Naive thymus-derived CD4-positive, alpha-beta T cell (primary cell): ENCODE measurements at regions not wholly inside any gene's neighbourhood (a gene's known extent, or its start where the extent isn't known, plus 50 kb on each side); places are given as distances from the start of the nearest gene placed in this dataset.
A peak's percentile ranks its signal among the peaks of the same experiment; 100 is the strongest.

ENCODE experiments used
- ATAC-seq: fragments of 150-1000 bp; cut with Tn5 transposase; 2 replicates; pipeline ENCODE4 v1.10.0; 2021; ENCODE audit warnings: mild to moderate bottlenecking, moderate library complexity
- CTCF ChIA-PET: fragments of 350-600 bp; sonication (Branson Sonifier 250); formaldehyde crosslinking; loops from one replicate; lab custom pipeline; 2021; ENCODE audit warnings: antibody characterized with exemption; lab: Charles Lee
- POLR2A ChIA-PET: fragments of 350-600 bp; sonication (Branson Sonifier 250); formaldehyde crosslinking; loops from one replicate; lab custom pipeline; 2021; ENCODE audit warnings: antibody characterized with exemption, inconsistent platforms; lab: Charles Lee
- DNase-seq, 9 donors: peaks; one replicate each; pipeline versions ENCODE4 v3.0.0 to v3.0.0-alpha.2; 2020 to 2022; ENCODE audit warnings: mixed read lengths in 1 of 9
- H3K27ac ChIP-seq: one replicate; pipeline ENCODE4 v1.7.0; 2013; ENCODE audit warnings: mild to moderate bottlenecking, low read depth, low read length, moderate library complexity
- H3K27me3 ChIP-seq, 2 donors: one replicate each; pipeline ENCODE4 v1.7.0; 2013; ENCODE audit warnings: low read length in 2 of 2, mild to moderate bottlenecking in 2 of 2, moderate library complexity in 2 of 2; ENCODE audit not compliant: control insufficient read depth in 2 of 2, insufficient read depth in 2 of 2
- H3K36me3 ChIP-seq, 3 experiments: 1 replicate in 2 of 3; 2 replicates in 1 of 3; pipeline ENCODE4 v1.7.0; 2013; ENCODE audit warnings: low read length in 3 of 3, mild to moderate bottlenecking in 3 of 3, moderate library complexity in 1 of 3; ENCODE audit not compliant: insufficient read depth in 3 of 3, control insufficient read depth in 2 of 3
- H3K4me1 ChIP-seq, 2 donors: one replicate each; pipeline ENCODE4 v1.7.0; 2013; ENCODE audit warnings: low read length in 2 of 2, mild to moderate bottlenecking in 2 of 2, moderate library complexity in 1 of 2; ENCODE audit not compliant: control insufficient read depth in 2 of 2, insufficient read depth in 2 of 2
- H3K4me3 ChIP-seq: 2 replicates; pipeline ENCODE4 v1.7.0; 2013; ENCODE audit warnings: mild to moderate bottlenecking, low read length
- H3K9me3 ChIP-seq, 3 experiments: 1 replicate in 2 of 3; 2 replicates in 1 of 3; pipeline ENCODE4 v1.7.0; 2013; ENCODE audit warnings: low read length in 3 of 3; ENCODE audit not compliant: control insufficient read depth in 2 of 3
- H3K27ac Mint-ChIP-seq, 9 donors: one replicate each; pipeline ENCODE4 v1.8.0; 2020 to 2022; ENCODE audit warnings: mixed read lengths in 9 of 9, mild to moderate bottlenecking in 8 of 9, moderate library complexity in 5 of 9, inconsistent platforms in 2 of 9
- H3K27me3 Mint-ChIP-seq, 5 donors: one replicate each; pipeline ENCODE4 v1.8.0; 2021 to 2022; ENCODE audit warnings: mixed read lengths in 5 of 5, mild to moderate bottlenecking in 1 of 5
- H3K36me3 Mint-ChIP-seq, 5 donors: one replicate each; pipeline ENCODE4 v1.8.0; 2020 to 2022; ENCODE audit warnings: mixed read lengths in 5 of 5, mild to moderate bottlenecking in 3 of 5, inconsistent platforms in 1 of 5
- H3K4me1 Mint-ChIP-seq, 7 donors: one replicate each; pipeline ENCODE4 v1.8.0; 2020 to 2022; ENCODE audit warnings: mixed read lengths in 7 of 7, mild to moderate bottlenecking in 3 of 7, inconsistent platforms in 1 of 7
- H3K4me3 Mint-ChIP-seq, 10 donors: one replicate each; pipeline ENCODE4 v1.8.0; 2020 to 2022; ENCODE audit warnings: mild to moderate bottlenecking in 10 of 10, mixed read lengths in 10 of 10, moderate library complexity in 6 of 10, inconsistent platforms in 2 of 10
- H3K9me3 Mint-ChIP-seq, 11 donors: one replicate each; pipeline ENCODE4 v1.8.0; 2020 to 2022; ENCODE audit warnings: mixed read lengths in 11 of 11, mild to moderate bottlenecking in 4 of 11, inconsistent platforms in 1 of 11, moderate library complexity in 1 of 11
- intact Hi-C, 2 donors: fragments of 100-400 bp; cut with micrococcal nuclease; formaldehyde crosslinking; loops; one replicate each; pipeline ENCODE4 v1.15.1; 2023

DNA sequence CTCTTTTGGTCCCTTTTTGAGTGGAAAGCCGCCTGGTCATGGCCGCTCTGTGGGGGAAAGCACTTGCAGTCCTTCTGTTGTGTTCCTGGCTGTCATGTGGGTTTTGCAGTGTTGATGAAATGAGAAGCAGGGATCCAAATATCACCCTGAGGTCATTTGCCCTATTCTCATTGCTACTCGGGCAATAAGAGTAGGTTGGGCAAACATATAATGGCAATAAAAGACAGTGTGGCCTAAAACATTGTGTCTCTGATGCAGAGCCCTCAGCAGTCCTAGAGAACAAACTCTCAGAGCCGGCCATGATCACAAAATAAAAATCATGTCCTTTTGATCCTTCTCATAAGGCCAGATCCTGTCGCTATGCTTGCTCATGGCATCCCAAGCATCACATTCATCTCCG, 361.1 kb upstream of the KLF4 start:
- H3K4me3 ChIP-seq, result no peak overlapping the region
- H3K27me3 Mint-ChIP-seq, result peaks cover 0 to 6% (median 0%) of the 10 kb centered on the region in 5 donors
- H3K4me3 Mint-ChIP-seq, result no peak overlapping the region
- no peaks in the 10 kb centered on the region for H3K27me3 ChIP-seq
- no peaks in the 10 kb centered on the region for H3K36me3 Mint-ChIP-seq
- POLR2A ChIA-PET, result no interaction called here
- H3K9me3 Mint-ChIP-seq, result peaks cover 0 to 25% (median 10%) of the 10 kb centered on the region in 11 donors
- DNase-seq (no peak), ATAC-seq (no peak)
- H3K4me1 Mint-ChIP-seq, result no peaks in the 10 kb centered on the region
- no peaks in the 10 kb centered on the region for H3K9me3 ChIP-seq
- H3K27ac ChIP-seq, result no peak overlapping the region
- H3K27ac Mint-ChIP-seq, result no peak overlapping the region
- intact Hi-C loops, result no loop called here
- H3K36me3 ChIP-seq, result no peaks in the 10 kb centered on the region
- CTCF ChIA-PET, result no interaction called here
- H3K4me1 ChIP-seq, result no peaks in the 10 kb centered on the region

DNA sequence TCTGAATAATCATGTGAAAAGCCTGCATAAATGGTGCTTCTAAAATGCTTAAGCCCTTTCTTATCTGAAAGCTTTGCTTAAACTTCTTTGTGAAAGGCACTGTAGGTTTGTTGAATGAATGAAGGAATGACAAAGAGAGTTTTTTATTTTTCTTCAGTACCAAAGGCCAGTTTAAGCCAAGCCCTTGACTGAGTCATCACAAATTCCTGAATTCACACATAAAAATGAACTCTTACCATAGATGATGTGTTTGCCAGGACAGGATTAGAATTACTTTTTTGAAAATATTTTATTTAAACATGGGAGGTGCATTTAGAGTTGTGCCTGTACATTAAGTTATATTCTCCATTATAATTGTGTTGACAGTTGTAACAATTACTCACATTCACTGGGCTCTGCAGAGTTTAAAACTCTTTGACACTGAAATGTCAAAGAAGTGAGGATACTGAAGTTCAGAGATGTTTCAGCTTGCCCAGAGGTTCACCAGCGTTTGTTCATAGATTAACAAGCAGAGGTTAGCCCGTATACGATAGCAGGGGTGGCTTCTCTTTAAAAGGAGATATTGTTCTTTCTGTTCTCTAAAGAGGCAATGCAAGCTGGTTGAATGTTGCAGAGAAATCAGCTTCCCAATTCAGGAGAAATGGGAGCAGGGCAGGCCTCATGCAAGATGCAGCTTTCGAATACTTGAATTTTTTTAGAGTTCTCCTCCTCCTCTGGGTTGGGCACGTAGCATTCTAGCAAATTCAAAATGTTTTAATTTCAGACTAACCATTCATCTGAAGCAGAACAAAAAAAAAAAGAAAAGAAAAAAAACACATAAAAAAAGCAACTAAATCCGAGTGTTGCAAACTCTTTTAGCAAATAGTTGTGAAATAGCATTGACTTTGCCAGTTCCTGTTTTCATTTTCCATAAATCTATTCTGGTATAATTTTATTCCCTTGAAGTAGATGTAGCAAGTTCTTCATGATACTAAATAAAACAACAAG, 358.7 kb upstream of the KLF4 start:
- Histone ChIP-seq H3K36me3 (no peaks in the 10 kb centered on the region), H3K4me3 (no peak overlapping the region), H3K4me1 (no peaks in the 10 kb centered on the region), H3K27ac (no peak overlapping the region), H3K9me3 (no peaks in the 10 kb centered on the region), H3K27me3 (no peaks in the 10 kb centered on the region)
- no peak overlapping the region for H3K27ac Mint-ChIP-seq
- H3K4me1 Mint-ChIP-seq, result no peaks in the 10 kb centered on the region
- CTCF ChIA-PET, result no interaction called here
- H3K9me3 Mint-ChIP-seq, result peaks cover 0 to 15% (median 5%) of the 10 kb centered on the region in 11 donors
- H3K27me3 Mint-ChIP-seq, result peaks cover 0 to 6% (median 0%) of the 10 kb centered on the region in 5 donors
- H3K36me3 Mint-ChIP-seq, result no peaks in the 10 kb centered on the region
- H3K4me3 Mint-ChIP-seq, result no peak overlapping the region
- no peak for ATAC-seq
- intact Hi-C loops, result no loop called here
- POLR2A ChIA-PET, result interaction anchor here (0.6 kb wide), 1 partner anchor 32 kb away, joined by 3 read pairs; no protein-coding TSS in a partner anchor
- no peak for DNase-seq

DNA sequence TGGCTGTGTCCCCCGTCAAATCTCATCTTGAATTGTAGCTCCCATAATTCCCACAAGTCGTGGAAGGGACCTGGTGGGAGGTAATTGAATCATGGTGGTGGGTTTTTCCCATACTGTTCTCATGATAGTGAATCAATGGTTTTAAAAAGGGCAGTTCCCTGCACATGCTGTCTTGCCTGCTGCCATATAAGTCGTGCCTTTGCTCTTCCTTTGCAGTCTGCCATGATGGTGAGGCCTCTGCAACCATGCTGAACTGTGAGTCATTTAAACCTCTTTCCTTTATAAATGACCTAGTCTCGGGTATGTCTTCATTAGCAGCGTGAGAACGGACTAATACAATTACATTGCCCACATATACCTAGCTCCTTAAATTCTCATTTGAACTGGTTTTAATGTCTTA, 353.0 kb upstream of the KLF4 start:
- peaks cover 2 to 14% (median 4%) of the 10 kb centered on the region in 11 donors for H3K9me3 Mint-ChIP-seq
- peaks cover 0 to 6% (median 0%) of the 10 kb centered on the region in 5 donors for H3K27me3 Mint-ChIP-seq
- Histone ChIP-seq H3K27ac (no peak overlapping the region), H3K36me3 (no peaks in the 10 kb centered on the region), H3K27me3 (no peaks in the 10 kb centered on the region), H3K4me3 (no peak overlapping the region), H3K4me1 (no peaks in the 10 kb centered on the region), H3K9me3 (no peaks in the 10 kb centered on the region)
- CTCF ChIA-PET, result no interaction called here
- peak overlapping the region in 1 of 9 donors; percentile 21 for H3K27ac Mint-ChIP-seq
- ATAC-seq, result no peak
- no peak overlapping the region for H3K4me3 Mint-ChIP-seq
- POLR2A ChIA-PET, result no interaction called here
- intact Hi-C loops, result no loop called here
- H3K4me1 Mint-ChIP-seq, result no peaks in the 10 kb centered on the region
- H3K36me3 Mint-ChIP-seq, result no peaks in the 10 kb centered on the region
- no peak for DNase-seq

DNA sequence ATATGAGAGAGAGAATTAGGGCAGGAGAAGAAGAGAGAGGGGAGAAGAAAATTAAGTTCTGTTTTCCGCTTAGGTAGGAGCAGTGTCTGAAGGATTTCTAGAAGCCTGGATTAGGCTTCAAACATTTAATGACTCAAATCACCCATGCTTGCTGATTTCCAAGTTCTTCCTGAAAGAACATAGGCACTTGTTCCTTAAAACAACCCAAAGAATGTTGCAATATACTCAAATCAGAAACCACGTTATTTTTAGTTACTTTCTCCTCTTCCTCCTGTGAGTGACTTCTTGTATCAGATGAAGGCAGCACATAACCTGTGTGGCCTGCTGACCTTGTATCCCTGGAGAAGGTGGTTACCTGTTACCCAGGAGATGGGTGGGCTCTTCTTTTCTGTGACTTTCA, 351.5 kb upstream of the KLF4 start:
- no peak overlapping the region for H3K27ac ChIP-seq

DNA sequence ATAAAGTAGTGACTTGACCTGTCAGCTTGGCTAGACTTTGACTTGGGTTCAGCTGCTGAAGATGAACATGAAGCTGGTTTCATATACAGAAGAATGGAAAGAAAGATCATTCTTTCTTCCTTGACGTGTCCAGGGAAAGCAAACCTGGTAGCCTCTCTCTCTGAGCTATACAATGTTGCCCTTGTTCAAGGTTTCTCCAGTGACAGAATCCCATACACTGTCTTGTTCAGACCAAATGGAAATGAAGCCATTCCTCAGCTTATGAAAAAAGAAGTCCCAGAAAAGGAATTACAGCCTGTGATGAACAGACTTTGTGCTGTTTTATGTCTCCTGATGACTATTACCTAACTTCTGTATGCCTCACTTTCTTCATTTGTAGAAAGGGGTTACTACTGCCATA, 349.8 kb upstream of the KLF4 start:
- Mint-ChIP-seq H3K4me1 (no peaks in the 10 kb centered on the region), H3K27me3 (peaks cover 0 to 4% (median 0%) of the 10 kb centered on the region in 5 donors), H3K36me3 (no peaks in the 10 kb centered on the region), H3K27ac (no peak overlapping the region), H3K9me3 (peaks cover 0 to 13% (median 4%) of the 10 kb centered on the region in 11 donors), H3K4me3 (no peak overlapping the region)
- no peak overlapping the region for H3K4me3 ChIP-seq
- no peaks in the 10 kb centered on the region for H3K36me3 ChIP-seq
- DNase-seq (no peak), ATAC-seq (no peak)
- CTCF ChIA-PET, result no interaction called here
- intact Hi-C loops, result no loop called here
- no peaks in the 10 kb centered on the region for H3K27me3 ChIP-seq
- no peaks in the 10 kb centered on the region for H3K9me3 ChIP-seq
- POLR2A ChIA-PET, result no interaction called here
- no peak overlapping the region for H3K27ac ChIP-seq
- H3K4me1 ChIP-seq, result no peaks in the 10 kb centered on the region

More for the DNA sequence above, 351.5 kb upstream of the KLF4 start:
- no peak overlapping the region for H3K27ac Mint-ChIP-seq
- no peak overlapping the region for H3K4me3 ChIP-seq
- H3K4me3 Mint-ChIP-seq, result no peak overlapping the region
- no peak for DNase-seq
- H3K36me3 Mint-ChIP-seq, result no peaks in the 10 kb centered on the region
- intact Hi-C loops, result no loop called here
- H3K27me3 Mint-ChIP-seq, result peaks cover 0 to 4% (median 0%) of the 10 kb centered on the region in 5 donors
- ATAC-seq, result no peak
- H3K4me1 Mint-ChIP-seq, result no peaks in the 10 kb centered on the region
- peaks cover 2 to 13% (median 4%) of the 10 kb centered on the region in 11 donors for H3K9me3 Mint-ChIP-seq
- H3K27me3 ChIP-seq, result no peaks in the 10 kb centered on the region
- H3K4me1 ChIP-seq, result no peaks in the 10 kb centered on the region
- POLR2A ChIA-PET, result no interaction called here
- no peaks in the 10 kb centered on the region for H3K36me3 ChIP-seq
- no peaks in the 10 kb centered on the region for H3K9me3 ChIP-seq
- CTCF ChIA-PET, result no interaction called here

DNA sequence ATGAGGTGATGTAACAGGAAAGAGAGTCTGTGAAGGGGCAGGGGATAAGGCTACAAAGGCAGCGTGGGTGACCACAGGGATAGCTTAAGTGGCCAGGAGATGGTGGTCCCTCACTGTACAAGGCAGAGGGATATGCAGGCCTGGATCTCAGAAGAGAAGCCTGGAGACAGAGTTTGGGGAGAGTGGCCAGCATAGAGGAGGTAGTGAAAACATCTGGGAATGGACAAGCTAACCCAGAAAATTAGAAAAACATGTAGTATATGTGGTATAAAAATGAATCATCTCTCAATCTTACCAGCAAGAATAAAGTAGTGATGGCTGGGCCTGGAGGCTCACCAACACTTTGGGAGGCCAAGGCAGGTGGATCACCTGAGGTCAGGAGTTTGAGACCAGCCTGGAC, 349.2 kb upstream of the KLF4 start:
- Mint-ChIP-seq H3K27ac (no peak overlapping the region), H3K36me3 (no peaks in the 10 kb centered on the region), H3K4me3 (no peak overlapping the region), H3K9me3 (peaks cover 0 to 13% (median 5%) of the 10 kb centered on the region in 11 donors), H3K27me3 (peaks cover 0 to 4% (median 0%) of the 10 kb centered on the region in 5 donors), H3K4me1 (no peaks in the 10 kb centered on the region)
- ChIA-PET CTCF (no interaction called here), POLR2A (no interaction called here)
- H3K36me3 ChIP-seq, result no peaks in the 10 kb centered on the region
- ATAC-seq (no peak), DNase-seq (no peak)
- no peaks in the 10 kb centered on the region for H3K9me3 ChIP-seq
- H3K4me3 ChIP-seq, result no peak overlapping the region
- intact Hi-C loops, result no loop called here
- no peaks in the 10 kb centered on the region for H3K4me1 ChIP-seq
- no peak overlapping the region for H3K27ac ChIP-seq
- no peaks in the 10 kb centered on the region for H3K27me3 ChIP-seq

DNA sequence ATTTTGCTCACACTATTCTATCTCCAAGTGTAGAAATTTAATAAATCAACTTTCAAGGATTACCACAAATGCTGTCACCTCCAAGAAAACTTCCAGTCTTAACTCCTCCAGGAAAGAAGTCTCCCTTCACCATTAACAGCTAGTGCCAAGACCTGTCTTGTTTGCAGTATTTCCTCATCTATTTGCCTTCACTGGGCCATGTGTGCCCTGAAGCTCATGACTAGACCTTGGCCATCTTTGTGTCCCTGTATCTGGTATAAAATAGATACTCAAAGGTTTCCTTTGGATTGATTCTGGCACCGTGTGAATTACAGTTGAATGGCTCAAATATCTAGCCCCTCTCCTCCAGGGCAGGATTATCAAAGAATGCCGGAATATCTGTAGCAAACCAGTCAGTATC, 346.7 kb upstream of the KLF4 start:
- POLR2A ChIA-PET, result no interaction called here
- Mint-ChIP-seq H3K27me3 (peaks cover 0 to 5% (median 0%) of the 10 kb centered on the region in 5 donors), H3K27ac (no peak overlapping the region), H3K4me1 (no peaks in the 10 kb centered on the region), H3K4me3 (no peak overlapping the region), H3K36me3 (no peaks in the 10 kb centered on the region), H3K9me3 (peaks cover 2 to 13% (median 5%) of the 10 kb centered on the region in 11 donors)
- no peak overlapping the region for H3K4me3 ChIP-seq
- H3K36me3 ChIP-seq, result no peaks in the 10 kb centered on the region
- no peaks in the 10 kb centered on the region for H3K9me3 ChIP-seq
- intact Hi-C loops, result no loop called here
- CTCF ChIA-PET, result no interaction called here
- DNase-seq, result no peak
- no peak overlapping the region for H3K27ac ChIP-seq
- H3K27me3 ChIP-seq, result no peaks in the 10 kb centered on the region
- ATAC-seq, result no peak
- no peaks in the 10 kb centered on the region for H3K4me1 ChIP-seq
